Lower leg skin (tissue), 3 donors: ENCODE measurements at regions not wholly inside any gene's neighbourhood (a gene's known extent, or its start where the extent isn't known, plus 50 kb on each side); places are given as distances from the start of the nearest gene placed in this dataset.

Source experiments
- CTCF ChIP-seq, 3 donors: fragments of 450-650 bp; IDR thresholded peaks; one replicate each; pipeline ENCODE4 v1.5.1; 2016; ENCODE audit warnings: antibody characterized with exemption in 3 of 3, mild to moderate bottlenecking in 3 of 3, moderate library complexity in 2 of 3
- POLR2A ChIP-seq, 2 donors: fragments of 450-650 bp; IDR thresholded peaks; one replicate each; pipeline ENCODE4 v1.6.1; 2016 to 2017; ENCODE audit warnings: antibody characterized with exemption in 2 of 2, mild to moderate bottlenecking in 1 of 2, moderate library complexity in 1 of 2

GRCh38 chr13:79987761-79988160 is 353.2 kb downstream of the SPRY2 start:
- no peak for TF ChIP-seq CTCF (IDR thresholded peaks at IDR 0.05)
- no peak for TF ChIP-seq POLR2A (IDR thresholded peaks at IDR 0.05)
